ENCODE measurements at regions not wholly inside any gene's neighbourhood (a gene's known extent, or its start where the extent isn't known, plus 50 kb on each side); places are given as distances from the start of the nearest gene placed in this dataset.
"Not testable (repeated sequence)": the region's sequence is repeated elsewhere in the genome, so short reads cannot be mapped to it uniquely, and the experiment has no call there.

GRCh38 chr2:7384773-7385349 is 467.6 kb downstream of the RNF144A start:
- DNase-seq: no peak

DNA sequence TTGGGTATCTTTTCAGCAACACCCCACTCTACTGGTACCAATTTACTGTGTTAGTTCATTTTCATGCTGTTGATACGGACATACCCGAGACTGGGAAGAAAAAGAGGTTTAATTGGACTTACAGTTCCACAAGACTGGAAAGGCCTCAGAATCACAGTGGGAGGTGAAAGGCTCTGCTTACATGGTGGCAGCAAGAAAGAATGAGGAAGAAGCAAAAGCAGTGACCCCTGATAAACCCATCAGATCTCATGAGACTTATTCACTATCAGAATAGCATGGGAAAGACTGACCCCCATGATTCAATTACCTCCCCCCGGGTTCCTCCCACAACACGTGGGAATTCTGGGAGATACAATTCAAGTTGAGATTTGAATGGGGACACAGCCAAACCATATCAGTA is 473.1 kb downstream of the RNF144A start:
- DNase-seq: not testable (repeated sequence)

GRCh38 chr2:7392076-7392787 is 475.0 kb downstream of the RNF144A start:
- DNase-seq: peak; percentile 22

DNA sequence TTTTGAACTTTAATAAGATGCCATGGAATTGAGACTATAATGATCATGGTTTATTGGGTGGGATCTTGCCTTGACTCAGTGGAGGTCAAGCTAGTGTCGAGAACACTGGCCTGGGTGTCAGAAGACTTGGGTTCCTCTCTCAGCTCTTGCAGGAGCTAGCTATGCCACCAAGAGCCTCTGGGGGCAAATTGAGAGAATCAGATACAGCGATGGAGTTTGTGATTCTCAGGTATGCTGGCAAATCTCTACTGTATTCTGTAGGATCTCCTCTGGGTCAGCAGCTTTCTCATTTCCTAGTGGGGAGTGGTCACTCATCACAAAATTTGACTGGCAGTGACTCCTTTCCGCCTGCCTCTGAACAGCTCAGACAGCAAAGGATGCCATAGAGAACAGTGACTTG is 477.0 kb downstream of the RNF144A start:
- no peak for DNase-seq

DNA sequence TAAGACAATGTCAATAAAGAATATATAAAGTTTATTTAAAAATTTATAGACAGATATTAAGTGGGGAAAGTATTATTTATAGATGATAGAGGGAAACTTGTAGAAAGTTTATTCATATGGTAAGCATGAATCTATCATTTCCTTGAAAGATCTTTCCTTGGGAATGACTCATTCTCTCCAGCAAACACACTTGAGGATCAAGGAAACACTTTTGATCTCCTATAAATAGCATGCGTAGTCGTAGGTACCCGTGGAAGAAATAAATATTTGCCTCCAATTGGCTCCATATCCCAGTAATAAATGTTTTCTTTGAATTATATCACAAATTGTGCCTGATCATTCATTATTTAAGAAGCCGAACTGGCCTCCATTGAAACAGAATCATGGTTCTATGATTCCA is 483.4 kb downstream of the RNF144A start:
- DNase-seq: no peak

DNA sequence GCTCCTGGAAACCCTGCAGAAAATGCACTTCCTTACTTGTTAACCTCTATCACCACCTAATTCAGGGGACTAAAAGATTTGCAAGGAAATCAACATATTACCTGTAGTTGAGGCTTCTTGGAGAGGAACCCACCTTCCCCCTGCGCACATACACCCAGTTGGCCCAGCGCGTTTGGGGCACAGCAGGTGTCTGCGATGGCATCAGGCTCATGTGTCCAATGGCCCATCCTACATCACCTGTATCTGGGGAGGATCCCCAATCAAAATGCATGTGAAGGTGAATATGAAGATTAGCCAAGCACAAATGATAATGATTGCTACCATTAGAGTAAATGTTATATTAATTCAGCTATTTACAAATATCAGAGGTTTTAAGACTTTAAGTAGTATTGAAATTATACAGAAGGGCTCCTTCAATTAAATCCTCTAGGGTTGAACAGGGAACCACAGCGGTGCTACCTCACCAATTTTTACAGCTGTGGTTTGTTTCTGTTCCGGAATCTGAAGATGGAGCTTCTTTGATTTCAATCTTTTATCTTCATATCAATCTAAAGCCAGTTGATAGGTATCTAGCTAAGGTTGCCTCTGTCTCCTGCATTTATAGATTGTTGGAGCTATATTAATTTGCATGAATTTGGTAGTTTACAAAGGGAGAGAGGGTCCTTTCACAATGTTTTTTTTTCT is 486.0 kb downstream of the RNF144A start:
- DNase-seq: no peak

GRCh38 chr2:7405861-7406715 is 488.9 kb downstream of the RNF144A start:
- DNase-seq: no peak

DNA sequence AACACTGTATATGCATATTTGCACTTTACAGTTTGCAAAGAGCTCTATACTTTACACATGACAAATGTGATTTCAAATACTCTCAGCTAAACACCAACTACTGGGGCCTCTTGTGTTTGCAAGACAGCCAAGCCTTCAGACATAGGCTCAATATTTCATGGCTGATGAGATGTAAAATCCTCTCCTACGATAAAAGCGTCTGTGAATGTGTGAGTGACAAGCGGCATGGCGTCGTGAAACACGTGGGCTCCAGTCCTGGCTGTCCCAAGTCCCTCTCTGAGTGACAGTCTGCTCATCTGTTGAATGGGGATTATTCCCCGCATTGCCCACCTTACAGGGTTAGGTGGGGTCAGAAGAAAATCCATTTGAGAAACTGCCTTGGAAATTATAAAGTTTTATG is 489.8 kb downstream of the RNF144A start:
- no peak for DNase-seq

DNA sequence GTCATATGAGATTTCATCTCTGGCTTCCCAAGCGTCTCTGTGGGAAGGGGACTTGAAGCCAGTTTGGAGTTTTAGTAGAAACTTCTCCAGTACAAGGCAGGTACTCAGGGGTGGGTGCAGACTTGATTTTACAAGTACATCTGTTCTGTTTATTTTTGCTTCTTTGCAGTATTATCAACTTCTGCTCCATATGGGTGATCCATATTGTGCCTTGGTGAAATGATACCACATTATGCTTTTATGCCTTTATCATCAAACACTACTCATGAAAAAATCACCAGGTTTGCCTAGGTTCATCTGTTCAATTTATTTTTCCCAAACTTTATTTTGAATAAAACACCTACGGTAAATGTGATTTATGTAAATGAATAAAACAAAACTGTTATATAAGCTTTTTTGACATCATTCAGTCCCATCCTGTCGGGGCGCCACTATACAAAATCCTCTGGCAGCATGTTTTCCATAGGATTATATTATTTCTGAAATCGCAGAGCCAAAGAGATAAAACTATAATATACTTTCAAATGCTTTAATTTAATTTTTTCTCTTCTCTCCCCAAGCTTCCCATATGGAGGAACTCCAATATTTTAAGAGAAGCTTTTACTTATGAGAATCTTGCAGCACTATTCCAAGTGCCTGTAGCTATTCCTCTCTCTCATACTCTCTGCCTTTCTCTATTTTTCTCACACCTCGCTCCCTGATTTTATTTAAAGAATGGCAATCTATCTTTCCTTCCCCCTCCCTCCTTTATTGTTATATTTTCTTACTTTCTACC is 490.9 kb downstream of the RNF144A start:
- DNase-seq: no peak

DNA sequence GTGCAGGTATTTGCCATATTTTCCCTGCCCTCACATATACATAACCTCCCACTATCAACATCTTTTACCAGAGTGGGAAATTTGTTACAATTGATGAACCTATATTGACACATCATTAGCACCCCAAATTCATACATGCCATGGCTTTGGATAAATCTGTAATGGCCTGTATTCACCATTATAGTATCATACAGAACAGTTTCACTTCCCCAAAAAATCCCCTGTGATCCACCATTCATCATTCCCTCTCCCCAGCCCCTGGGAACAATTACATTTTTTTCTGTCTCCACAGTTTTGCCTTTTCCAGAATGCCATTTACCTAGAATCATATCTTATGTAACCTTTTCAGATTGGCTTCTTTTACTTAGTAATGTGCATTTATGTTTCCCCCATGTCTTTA is 494.5 kb downstream of the RNF144A start:
- no peak for DNase-seq

GRCh38 chr2:7417845-7418742 is 500.9 kb downstream of the RNF144A start:
- DNase-seq: no peak

- DNase-seq: no peak
These were observed 502.0 kb downstream of the RNF144A start for GRCh38 chr2:7419186-7419585.

- DNase-seq: no peak
These were observed 502.7 kb downstream of the RNF144A start for GRCh38 chr2:7419814-7420311.

DNA sequence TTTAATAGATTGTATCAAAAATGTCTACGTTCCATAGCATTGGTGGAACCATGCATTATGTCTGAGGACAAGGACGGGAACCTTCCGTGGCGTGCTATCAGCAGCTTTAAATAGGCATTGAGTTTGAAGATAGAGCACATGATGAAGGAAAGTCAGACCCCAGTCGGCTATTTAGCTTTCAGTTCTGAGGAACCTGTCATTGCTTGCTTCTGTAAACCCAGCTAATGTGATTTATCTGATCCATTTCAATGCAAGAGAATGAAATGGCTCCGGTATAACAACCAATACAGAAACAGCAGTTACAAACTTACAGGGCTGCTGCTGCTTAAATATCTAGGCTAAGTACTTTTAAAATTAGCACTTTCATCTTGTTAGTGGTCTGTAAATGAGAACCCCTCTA is 503.3 kb downstream of the RNF144A start:
- DNase-seq: no peak

GRCh38 chr2:7424481-7424880 is 507.3 kb downstream of the RNF144A start:
- no peak for DNase-seq

GRCh38 chr2:7427293-7428060 is 510.3 kb downstream of the RNF144A start:
- DNase-seq: peak; percentile 72

- DNase-seq: no peak
These were observed 511.4 kb downstream of the RNF144A start for GRCh38 chr2:7428454-7429204.

GRCh38 chr2:7429733-7430132 is 512.5 kb downstream of the RNF144A start:
- no peak for DNase-seq

- no peak for DNase-seq
These were observed 513.2 kb downstream of the RNF144A start for GRCh38 chr2:7430421-7430868.

All from fibroblast of skin of scalp (primary cell).